Tibial nerve (tissue), 4 donors: ENCODE measurements at regions not wholly inside any gene's neighbourhood (a gene's known extent, or its start where the extent isn't known, plus 50 kb on each side); places are given as distances from the start of the nearest gene placed in this dataset.

Experiments
- DNase-seq, 2 donors: peaks; one replicate each; pipeline ENCODE4 v3.0.0-alpha.2; 2019; ENCODE audit warnings: low spot score in 2 of 2
- H3K27ac ChIP-seq, 4 donors: fragments of 200-600 bp; sonication (generic) in 3 of 4; one replicate each; pipeline ENCODE4 v1.5.1; 2017 to 2019; ENCODE audit warnings: mild to moderate bottlenecking in 1 of 4
- H3K27me3 ChIP-seq, 2 donors: fragments of 200-600 bp; sonication (generic) in 1 of 2; one replicate each; pipeline versions ENCODE4 v1.5.1 to v1.6.0; 2017 to 2019
- H3K36me3 ChIP-seq, 3 donors: fragments of 200-600 bp; sonication (generic); one replicate each; pipeline ENCODE4 v1.5.1; 2018 to 2019
- H3K4me1 ChIP-seq, 4 donors: fragments of 200-600 bp; sonication (generic) in 3 of 4; one replicate each; pipeline ENCODE4 v1.5.1; 2017 to 2019
- H3K4me3 ChIP-seq, 4 donors: fragments of 200-600 bp; sonication (generic) in 3 of 4; one replicate each; pipeline ENCODE4 v1.5.1; 2017 to 2019; ENCODE audit warnings: mild to moderate bottlenecking in 1 of 4, moderate library complexity in 1 of 4
- H3K9me3 ChIP-seq, 4 donors: fragments of 200-600 bp; sonication (generic) in 3 of 4; one replicate each; pipeline ENCODE4 v1.5.1; 2017 to 2019
- CTCF ChIP-seq, 5 experiments: fragments of 200-600 bp in 3 of 5; fragments of 450-650 bp in 2 of 5; sonication (generic) in 3 of 5; IDR thresholded peaks; one replicate each; pipeline ENCODE4 v1.5.1; 2016 to 2019; ENCODE audit warnings: antibody characterized with exemption in 5 of 5, mild to moderate bottlenecking in 3 of 5, moderate library complexity in 2 of 5
- EP300 ChIP-seq, 2 donors: sonication (generic); formaldehyde crosslinking; IDR thresholded peaks; one replicate each; pipeline ENCODE4 v1.6.1; 2017; ENCODE audit warnings: antibody characterized with exemption in 2 of 2, mild to moderate bottlenecking in 1 of 2
- POLR2A ChIP-seq, 2 donors: fragments of 450-650 bp; IDR thresholded peaks; one replicate each; pipeline ENCODE4 v1.6.1; 2017; ENCODE audit warnings: antibody characterized with exemption in 2 of 2, mild to moderate bottlenecking in 2 of 2, moderate library complexity in 2 of 2
- WGBS, 2 donors: methylation state at CpG; one replicate each; pipeline ENCODE4 v1.1.5; 2018; 5-methylcytosine and 5-hydroxymethylcytosine counted together

GRCh38 chr1:14129009-14129408, 429.0 kb downstream of the PRDM2 start:
- Histone ChIP-seq H3K36me3 (no peaks in the 10 kb centered on the region), H3K27me3 (no peaks in the 10 kb centered on the region), H3K27ac (no peak overlapping the region), H3K9me3 (no peaks in the 10 kb centered on the region), H3K4me1 (no peaks in the 10 kb centered on the region), H3K4me3 (no peak overlapping the region)
- DNase-seq: no peak
- WGBS, 2 donors: 56 to 68% methylated on average over 2 of the region's 2 CpGs
- TF ChIP-seq POLR2A (IDR thresholded peaks at IDR 0.05) (no peak), EP300 (IDR thresholded peaks at IDR 0.05) (no peak), CTCF (IDR thresholded peaks at IDR 0.05) (no peak)

- H3K4me1 ChIP-seq: peaks cover 0 to 12% (median 0%) of the 10 kb centered on the region in 4 donors
- no peak for DNase-seq
- no peak for TF ChIP-seq POLR2A (IDR thresholded peaks at IDR 0.05)
- TF ChIP-seq EP300 (IDR thresholded peaks at IDR 0.05): no peak
- TF ChIP-seq CTCF (IDR thresholded peaks at IDR 0.05): no peak
- H3K27ac ChIP-seq: no peak overlapping the region
- no peaks in the 10 kb centered on the region for H3K9me3 ChIP-seq
- H3K36me3 ChIP-seq: no peaks in the 10 kb centered on the region
- 53 to 61% methylated on average over 2 of the region's 2 CpGs for WGBS, 2 donors
- no peak overlapping the region for H3K4me3 ChIP-seq
- H3K27me3 ChIP-seq: no peaks in the 10 kb centered on the region
These were observed 435.1 kb downstream of the PRDM2 start for GRCh38 chr1:14135070-14135469.

GRCh38 chr1:14136152-14136763, 436.3 kb downstream of the PRDM2 start:
- no peaks in the 10 kb centered on the region for H3K27me3 ChIP-seq
- no peak overlapping the region for H3K4me3 ChIP-seq
- no peak for DNase-seq
- peaks cover 0 to 18% (median 0%) of the 10 kb centered on the region in 4 donors for H3K4me1 ChIP-seq
- H3K27ac ChIP-seq: no peak overlapping the region
- no peak for TF ChIP-seq POLR2A (IDR thresholded peaks at IDR 0.05)
- TF ChIP-seq CTCF (IDR thresholded peaks at IDR 0.05): no peak
- TF ChIP-seq EP300 (IDR thresholded peaks at IDR 0.05): no peak
- no peaks in the 10 kb centered on the region for H3K36me3 ChIP-seq
- no peaks in the 10 kb centered on the region for H3K9me3 ChIP-seq
- 62 to 79% methylated on average over 5 to 6 of the region's 6 CpGs for WGBS, 2 donors

- Histone ChIP-seq H3K9me3 (no peaks in the 10 kb centered on the region), H3K4me1 (peaks cover 0 to 25% (median 0%) of the 10 kb centered on the region in 4 donors), H3K27ac (no peak overlapping the region), H3K4me3 (no peak overlapping the region), H3K36me3 (no peaks in the 10 kb centered on the region), H3K27me3 (no peaks in the 10 kb centered on the region)
- TF ChIP-seq CTCF (IDR thresholded peaks at IDR 0.05): no peak
- no peak for TF ChIP-seq POLR2A (IDR thresholded peaks at IDR 0.05)
- no peak for TF ChIP-seq EP300 (IDR thresholded peaks at IDR 0.05)
- 67 to 74% methylated on average over 5 of the region's 5 CpGs for WGBS, 2 donors
- no peak for DNase-seq
These were observed 436.9 kb downstream of the PRDM2 start for GRCh38 chr1:14136881-14137280.

GRCh38 chr1:14137411-14138134, 437.6 kb downstream of the PRDM2 start:
- Histone ChIP-seq H3K4me3 (no peak overlapping the region), H3K27me3 (no peaks in the 10 kb centered on the region), H3K36me3 (no peaks in the 10 kb centered on the region), H3K4me1 (peaks cover 0 to 32% (median 0%) of the 10 kb centered on the region in 4 donors), H3K27ac (no peak overlapping the region), H3K9me3 (no peaks in the 10 kb centered on the region)
- 86 to 89% methylated on average over 6 of the region's 6 CpGs for WGBS, 2 donors
- DNase-seq: no peak
- no peak for TF ChIP-seq POLR2A (IDR thresholded peaks at IDR 0.05)
- no peak for TF ChIP-seq CTCF (IDR thresholded peaks at IDR 0.05)
- no peak for TF ChIP-seq EP300 (IDR thresholded peaks at IDR 0.05)
